Panc1 (cell line): ENCODE measurements at regions not wholly inside any gene's neighbourhood (a gene's known extent, or its start where the extent isn't known, plus 50 kb on each side); places are given as distances from the start of the nearest gene placed in this dataset.

Experiments used
- ATAC-seq: fragments of 200-7000 bp; cut with Tn5 transposase; 2 replicates; pipeline ENCODE4 v1.9.1; 2020; ENCODE audit warnings: mild to moderate bottlenecking, moderate library complexity
- BruUV-seq: library from RNA; stranded (reverse); fragments of 400-500 nt; replicated peaks from 2 replicates; lab custom pipeline; 2021; lab: Mats Ljungman, UMichigan
- CTCF ChIA-PET: fragments of 300-600 bp; sonication (Branson Sonifier 250); formaldehyde crosslinking; loops from one replicate; lab custom pipeline; 2022; ENCODE audit warnings: antibody characterized with exemption; lab: Charles Lee
- POLR2A ChIA-PET: fragments of 300-600 bp; sonication (Branson Sonifier 250); formaldehyde crosslinking; loops from one replicate; lab custom pipeline; 2022; ENCODE audit warnings: antibody characterized with exemption; lab: Charles Lee
- DNase-seq: peaks from one replicate; pipeline ENCODE4 v3.0.0-alpha.2; 2010; ENCODE audit warnings: low read depth, low spot score
- H3K27ac ChIP-seq: 2 replicates; pipeline ENCODE4 v1.5.1; 2011; ENCODE audit warnings: mild to moderate bottlenecking, low read length, inconsistent platforms
- H3K27me3 ChIP-seq: fragments of 200-500 bp; sonication (Bioruptor generic); 2 replicates; pipeline ENCODE4 v1.6.0; 2014; ENCODE audit warnings: low read length, inconsistent platforms; ENCODE audit not compliant: control insufficient read depth, insufficient read depth
- H3K36me3 ChIP-seq: fragments of 200-500 bp; sonication (Bioruptor generic); 2 replicates; pipeline ENCODE4 v1.5.1; 2014; ENCODE audit warnings: inconsistent platforms, mild to moderate bottlenecking, low read length, moderate library complexity; ENCODE audit not compliant: control insufficient read depth, insufficient read depth
- H3K4me1 ChIP-seq: 2 replicates; pipeline ENCODE4 v1.5.1; 2011; ENCODE audit warnings: inconsistent platforms, mild to moderate bottlenecking, low read length, moderate library complexity; ENCODE audit not compliant: control insufficient read depth, insufficient read depth
- H3K4me3 ChIP-seq, 2 experiments: 2 replicates each; pipeline ENCODE4 v1.5.1; 2011 to 2012; ENCODE audit warnings: low read depth in 2 of 2, low read length in 2 of 2, mild to moderate bottlenecking in 2 of 2, inconsistent platforms in 1 of 2, moderate library complexity in 1 of 2
- H3K9me3 ChIP-seq: fragments of 200-500 bp; sonication (Bioruptor generic); 2 replicates; pipeline ENCODE4 v1.5.1; 2014; ENCODE audit warnings: low read depth, mild to moderate bottlenecking, inconsistent platforms, low read length, moderate library complexity; ENCODE audit not compliant: control insufficient read depth, insufficient read depth
- POLR2AphosphoS5 ChIP-seq: IDR thresholded peaks from 2 replicates; pipeline ENCODE4 v1.6.1; 2012; ENCODE audit warnings: mild to moderate bottlenecking, low read depth, low read length, moderate library complexity
- SIN3A ChIP-seq: IDR thresholded peaks from 2 replicates; pipeline ENCODE4 v1.6.1; 2012; ENCODE audit warnings: low read depth, mild to moderate bottlenecking, low read length, moderate library complexity, borderline replicate concordance; ENCODE audit not compliant: insufficient read depth
- TCF7L2 ChIP-seq: IDR thresholded peaks from 2 replicates; pipeline ENCODE4 v1.6.1; 2011; ENCODE audit warnings: mild to moderate bottlenecking, low read depth, low read length, inconsistent platforms
- in situ Hi-C: cut with HindIII; loops from 2 replicates; pipeline ENCODE4 v1.10.0; 2016; ENCODE audit warnings: low sequenced_read_pairs, low pct_unique_long_range_greater_than_20kb
- intact Hi-C: fragments of 100-400 bp; cut with micrococcal nuclease; formaldehyde crosslinking; loops from one replicate; pipeline ENCODE4 v1.10.0; 2022; ENCODE audit not compliant: unreplicated experiment
- TF ChIP-seq, protein P1 (sequence below), 2 experiments: IDR thresholded peaks; 2 replicates each; pipeline ENCODE4 v1.6.1; 2011 to 2012; ENCODE audit warnings: low read depth in 2 of 2, control low read depth in 1 of 2, low read length in 1 of 2, mild to moderate bottlenecking in 1 of 2, moderate library complexity in 1 of 2; ENCODE audit not compliant: insufficient read depth in 1 of 2
- TF ChIP-seq, protein P2 (sequence below): fragments of 450-650 bp; IDR thresholded peaks from 2 replicates; pipeline ENCODE4 v1.5.1; 2017; ENCODE audit warnings: mild to moderate bottlenecking

DNA sequence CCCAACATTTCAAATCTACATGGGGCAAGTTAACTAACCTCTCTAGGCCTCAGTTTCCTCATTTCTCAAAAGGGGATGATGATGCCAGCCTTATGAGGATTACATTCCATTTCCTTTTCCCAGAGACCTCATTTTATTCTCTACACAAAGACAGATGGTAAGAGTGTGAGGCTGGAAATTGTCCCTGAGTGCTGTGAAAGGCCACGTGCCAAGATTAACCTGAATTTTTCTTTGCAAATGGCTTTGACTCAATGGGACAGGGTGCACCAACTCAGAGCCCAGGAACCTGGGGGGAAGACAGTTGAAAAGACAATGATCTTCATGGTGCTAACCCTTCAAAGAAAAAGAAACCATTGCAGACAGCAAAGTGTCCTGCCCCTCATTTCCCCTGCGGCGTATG lies 332.8 kb downstream of the TMEM114 start:
- Histone ChIP-seq H3K4me3 (no peak overlapping the region), H3K36me3 (no peaks in the 10 kb centered on the region), H3K4me1 (no peaks in the 10 kb centered on the region), H3K27ac (no peak overlapping the region), H3K27me3 (no peaks in the 10 kb centered on the region), H3K9me3 (no peaks in the 10 kb centered on the region)
- ChIA-PET CTCF (no interaction called here), POLR2A (no interaction called here)
- intact Hi-C loops = no loop called here
- TF ChIP-seq POLR2AphosphoS5 (no peak), SIN3A (no peak), TCF7L2 (no peak)
- TF ChIP-seq, protein P1, sequence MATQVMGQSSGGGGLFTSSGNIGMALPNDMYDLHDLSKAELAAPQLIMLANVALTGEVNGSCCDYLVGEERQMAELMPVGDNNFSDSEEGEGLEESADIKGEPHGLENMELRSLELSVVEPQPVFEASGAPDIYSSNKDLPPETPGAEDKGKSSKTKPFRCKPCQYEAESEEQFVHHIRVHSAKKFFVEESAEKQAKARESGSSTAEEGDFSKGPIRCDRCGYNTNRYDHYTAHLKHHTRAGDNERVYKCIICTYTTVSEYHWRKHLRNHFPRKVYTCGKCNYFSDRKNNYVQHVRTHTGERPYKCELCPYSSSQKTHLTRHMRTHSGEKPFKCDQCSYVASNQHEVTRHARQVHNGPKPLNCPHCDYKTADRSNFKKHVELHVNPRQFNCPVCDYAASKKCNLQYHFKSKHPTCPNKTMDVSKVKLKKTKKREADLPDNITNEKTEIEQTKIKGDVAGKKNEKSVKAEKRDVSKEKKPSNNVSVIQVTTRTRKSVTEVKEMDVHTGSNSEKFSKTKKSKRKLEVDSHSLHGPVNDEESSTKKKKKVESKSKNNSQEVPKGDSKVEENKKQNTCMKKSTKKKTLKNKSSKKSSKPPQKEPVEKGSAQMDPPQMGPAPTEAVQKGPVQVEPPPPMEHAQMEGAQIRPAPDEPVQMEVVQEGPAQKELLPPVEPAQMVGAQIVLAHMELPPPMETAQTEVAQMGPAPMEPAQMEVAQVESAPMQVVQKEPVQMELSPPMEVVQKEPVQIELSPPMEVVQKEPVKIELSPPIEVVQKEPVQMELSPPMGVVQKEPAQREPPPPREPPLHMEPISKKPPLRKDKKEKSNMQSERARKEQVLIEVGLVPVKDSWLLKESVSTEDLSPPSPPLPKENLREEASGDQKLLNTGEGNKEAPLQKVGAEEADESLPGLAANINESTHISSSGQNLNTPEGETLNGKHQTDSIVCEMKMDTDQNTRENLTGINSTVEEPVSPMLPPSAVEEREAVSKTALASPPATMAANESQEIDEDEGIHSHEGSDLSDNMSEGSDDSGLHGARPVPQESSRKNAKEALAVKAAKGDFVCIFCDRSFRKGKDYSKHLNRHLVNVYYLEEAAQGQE (IDR thresholded peaks at IDR 0.05; ENCODE audit: insufficient read depth in 1 of 2, low read depth in 2 of 2, low read length in 1 of 2) = no peak
- TF ChIP-seq, protein P2, sequence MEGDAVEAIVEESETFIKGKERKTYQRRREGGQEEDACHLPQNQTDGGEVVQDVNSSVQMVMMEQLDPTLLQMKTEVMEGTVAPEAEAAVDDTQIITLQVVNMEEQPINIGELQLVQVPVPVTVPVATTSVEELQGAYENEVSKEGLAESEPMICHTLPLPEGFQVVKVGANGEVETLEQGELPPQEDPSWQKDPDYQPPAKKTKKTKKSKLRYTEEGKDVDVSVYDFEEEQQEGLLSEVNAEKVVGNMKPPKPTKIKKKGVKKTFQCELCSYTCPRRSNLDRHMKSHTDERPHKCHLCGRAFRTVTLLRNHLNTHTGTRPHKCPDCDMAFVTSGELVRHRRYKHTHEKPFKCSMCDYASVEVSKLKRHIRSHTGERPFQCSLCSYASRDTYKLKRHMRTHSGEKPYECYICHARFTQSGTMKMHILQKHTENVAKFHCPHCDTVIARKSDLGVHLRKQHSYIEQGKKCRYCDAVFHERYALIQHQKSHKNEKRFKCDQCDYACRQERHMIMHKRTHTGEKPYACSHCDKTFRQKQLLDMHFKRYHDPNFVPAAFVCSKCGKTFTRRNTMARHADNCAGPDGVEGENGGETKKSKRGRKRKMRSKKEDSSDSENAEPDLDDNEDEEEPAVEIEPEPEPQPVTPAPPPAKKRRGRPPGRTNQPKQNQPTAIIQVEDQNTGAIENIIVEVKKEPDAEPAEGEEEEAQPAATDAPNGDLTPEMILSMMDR = no peak
- DNase-seq (no peak), ATAC-seq (no peak)
- in situ Hi-C loops = no loop called here
- BruUV-seq = no TSS peak

DNA sequence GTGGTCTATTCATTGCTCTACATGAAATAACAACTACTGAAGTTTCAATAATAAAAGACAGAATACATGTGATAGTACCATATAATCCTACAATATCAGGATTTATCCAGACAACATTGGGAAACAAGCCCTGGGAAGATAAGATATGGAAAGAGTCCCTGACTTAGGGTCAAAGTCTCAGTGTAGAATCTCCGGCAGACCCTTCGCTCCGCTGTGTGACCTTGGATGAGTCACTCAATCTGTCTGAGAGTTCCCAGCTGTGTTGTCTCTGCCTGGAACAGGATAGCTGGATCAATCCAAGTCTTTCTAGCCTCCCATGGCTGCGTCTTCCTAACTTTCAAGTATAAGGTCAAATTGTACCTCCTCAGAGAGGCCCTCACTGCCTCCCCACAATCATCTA lies 335.9 kb downstream of the TMEM114 start:
- ATAC-seq (no peak), DNase-seq (no peak)
- H3K27me3 ChIP-seq = no peaks in the 10 kb centered on the region
- in situ Hi-C loops = no loop called here
- intact Hi-C loops = no loop called here
- no peaks in the 10 kb centered on the region for H3K9me3 ChIP-seq
- ChIA-PET CTCF (no interaction called here), POLR2A (no interaction called here)
- no peak overlapping the region for H3K27ac ChIP-seq
- no TSS peak for BruUV-seq
- no peaks in the 10 kb centered on the region for H3K4me1 ChIP-seq
- no peaks in the 10 kb centered on the region for H3K36me3 ChIP-seq
- H3K4me3 ChIP-seq = no peak overlapping the region
- TF ChIP-seq, protein P1 (IDR thresholded peaks at IDR 0.05; ENCODE audit: insufficient read depth in 1 of 2, low read depth in 2 of 2, low read length in 1 of 2) = no peak
- TF ChIP-seq POLR2AphosphoS5 = no peak
- TF ChIP-seq, protein P2 = no peak
- TF ChIP-seq TCF7L2 = no peak
- no peak for TF ChIP-seq SIN3A
